22Rv1 (cell line): ENCODE measurements at regions not wholly inside any gene's neighbourhood (a gene's known extent, or its start where the extent isn't known, plus 50 kb on each side); places are given as distances from the start of the nearest gene placed in this dataset.

Experiments
- ZFX ChIP-seq: fragments of 450-650 bp; IDR thresholded peaks from 2 replicates; pipeline ENCODE4 v1.6.1; 2017; ENCODE audit warnings: antibody characterized with exemption, borderline replicate concordance
- TF ChIP-seq, protein P1 (sequence below): fragments of 450-650 bp; IDR thresholded peaks from 2 replicates; pipeline ENCODE4 v1.5.1; 2017; ENCODE audit warnings: mild to moderate bottlenecking

DNA sequence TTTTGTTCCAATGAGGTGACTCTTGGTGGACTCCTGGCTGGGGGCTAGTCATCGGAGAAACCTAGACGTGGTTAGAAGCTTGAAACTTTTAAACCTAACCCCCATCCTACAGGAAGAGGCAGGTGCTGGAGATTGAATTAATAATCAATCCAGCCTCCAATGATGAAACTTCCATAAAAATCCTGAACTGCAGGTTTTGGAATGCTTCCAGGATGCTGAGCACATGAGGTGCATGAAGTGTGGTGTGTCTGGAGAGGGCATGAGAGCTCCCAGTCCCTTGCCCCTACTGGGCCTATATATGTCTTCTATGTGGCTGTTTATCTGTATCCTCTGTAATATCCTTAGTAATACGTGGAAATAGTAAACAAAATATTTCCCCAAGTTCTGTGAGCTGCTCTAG, 90.7 kb upstream of the PDHA2 start:
- TF ChIP-seq, protein P1, sequence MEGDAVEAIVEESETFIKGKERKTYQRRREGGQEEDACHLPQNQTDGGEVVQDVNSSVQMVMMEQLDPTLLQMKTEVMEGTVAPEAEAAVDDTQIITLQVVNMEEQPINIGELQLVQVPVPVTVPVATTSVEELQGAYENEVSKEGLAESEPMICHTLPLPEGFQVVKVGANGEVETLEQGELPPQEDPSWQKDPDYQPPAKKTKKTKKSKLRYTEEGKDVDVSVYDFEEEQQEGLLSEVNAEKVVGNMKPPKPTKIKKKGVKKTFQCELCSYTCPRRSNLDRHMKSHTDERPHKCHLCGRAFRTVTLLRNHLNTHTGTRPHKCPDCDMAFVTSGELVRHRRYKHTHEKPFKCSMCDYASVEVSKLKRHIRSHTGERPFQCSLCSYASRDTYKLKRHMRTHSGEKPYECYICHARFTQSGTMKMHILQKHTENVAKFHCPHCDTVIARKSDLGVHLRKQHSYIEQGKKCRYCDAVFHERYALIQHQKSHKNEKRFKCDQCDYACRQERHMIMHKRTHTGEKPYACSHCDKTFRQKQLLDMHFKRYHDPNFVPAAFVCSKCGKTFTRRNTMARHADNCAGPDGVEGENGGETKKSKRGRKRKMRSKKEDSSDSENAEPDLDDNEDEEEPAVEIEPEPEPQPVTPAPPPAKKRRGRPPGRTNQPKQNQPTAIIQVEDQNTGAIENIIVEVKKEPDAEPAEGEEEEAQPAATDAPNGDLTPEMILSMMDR: no peak
- TF ChIP-seq ZFX: no peak
